ENCODE measurements at regions not wholly inside any gene's neighbourhood (a gene's known extent, or its start where the extent isn't known, plus 50 kb on each side); places are given as distances from the start of the nearest gene placed in this dataset.
"Not testable (repeated sequence)": the region's sequence is repeated elsewhere in the genome, so short reads cannot be mapped to it uniquely, and the experiment has no call there.

- Histone ChIP-seq H3K4me3 (no peak overlapping the region), H3K27ac (no peak overlapping the region), H3K4me1 (no peaks in the 10 kb centered on the region), H3K9ac (ENCODE audit: low read depth in 2 of 2, low read length in 2 of 2) (no peak overlapping the region), H3K27me3 (no peaks in the 10 kb centered on the region), H3K9me3 (no peaks in the 10 kb centered on the region), H3K36me3 (no peaks in the 10 kb centered on the region)
- intact Hi-C loops (cut with DNase I): no loop called here
- no peak for TF ChIP-seq CTCF (IDR thresholded peaks at IDR 0.05)
- no peak for DNase-seq
Observed at GRCh38 chr10:25842146-25842545, 91.9 kb upstream of the MYO3A start.

GRCh38 chr10:25843551-25844170, 90.4 kb upstream of the MYO3A start:
- no peak for DNase-seq
- Histone ChIP-seq H3K4me3 (no peak overlapping the region), H3K9ac (ENCODE audit: low read depth in 2 of 2, low read length in 2 of 2) (no peak overlapping the region), H3K27ac (no peak overlapping the region), H3K36me3 (no peaks in the 10 kb centered on the region), H3K4me1 (no peaks in the 10 kb centered on the region), H3K9me3 (no peaks in the 10 kb centered on the region), H3K27me3 (no peaks in the 10 kb centered on the region)
- intact Hi-C loops (cut with DNase I): no loop called here
- no peak for TF ChIP-seq CTCF (IDR thresholded peaks at IDR 0.05)

GRCh38 chr10:25844716-25845115, 89.3 kb upstream of the MYO3A start:
- H3K36me3 ChIP-seq; intact Hi-C loops (cut with DNase I); H3K27me3 ChIP-seq; H3K4me1 ChIP-seq; H3K9me3 ChIP-seq; H3K9ac ChIP-seq (ENCODE audit: low read depth in 2 of 2, low read length in 2 of 2); H3K4me3 ChIP-seq; DNase-seq; H3K27ac ChIP-seq: not testable (repeated sequence)

GRCh38 chr10:25849268-25849667, 84.8 kb upstream of the MYO3A start:
- intact Hi-C loops (cut with DNase I): no loop called here
- Histone ChIP-seq H3K27ac (no peak overlapping the region), H3K9me3 (no peaks in the 10 kb centered on the region), H3K9ac (ENCODE audit: low read depth in 2 of 2, low read length in 2 of 2) (no peak overlapping the region), H3K4me3 (no peak overlapping the region), H3K36me3 (no peaks in the 10 kb centered on the region), H3K4me1 (no peaks in the 10 kb centered on the region), H3K27me3 (no peaks in the 10 kb centered on the region)
- no peak for DNase-seq
- TF ChIP-seq CTCF (IDR thresholded peaks at IDR 0.05): no peak

- Histone ChIP-seq H3K9ac (ENCODE audit: low read depth in 2 of 2, low read length in 2 of 2) (no peak overlapping the region), H3K4me1 (no peaks in the 10 kb centered on the region), H3K36me3 (no peaks in the 10 kb centered on the region), H3K9me3 (no peaks in the 10 kb centered on the region), H3K4me3 (no peak overlapping the region), H3K27me3 (no peaks in the 10 kb centered on the region), H3K27ac (no peak overlapping the region)
- intact Hi-C loops (cut with DNase I): no loop called here
- no peak for TF ChIP-seq CTCF (IDR thresholded peaks at IDR 0.05)
- DNase-seq: no peak
Observed at GRCh38 chr10:25849988-25850387, 84.0 kb upstream of the MYO3A start.

GRCh38 chr10:25851548-25851947, 82.5 kb upstream of the MYO3A start:
- no peak overlapping the region for H3K9ac ChIP-seq (ENCODE audit: low read depth in 2 of 2, low read length in 2 of 2)
- no peaks in the 10 kb centered on the region for H3K27me3 ChIP-seq
- no peaks in the 10 kb centered on the region for H3K9me3 ChIP-seq
- H3K36me3 ChIP-seq: no peaks in the 10 kb centered on the region
- no peak for TF ChIP-seq CTCF (IDR thresholded peaks at IDR 0.05)
- intact Hi-C loops (cut with DNase I): no loop called here
- H3K4me3 ChIP-seq: no peak overlapping the region
- DNase-seq: no peak
- H3K27ac ChIP-seq: no peak overlapping the region
- H3K4me1 ChIP-seq: no peaks in the 10 kb centered on the region
